HG02623 (cell line): ENCODE measurements at regions not wholly inside any gene's neighbourhood (a gene's known extent, or its start where the extent isn't known, plus 50 kb on each side); places are given as distances from the start of the nearest gene placed in this dataset.

Source experiments
- ATAC-seq: cut with Tn5 transposase; IDR thresholded peaks from one replicate; pipeline ENCODE4 v1.9.1; 2021; ENCODE audit warnings: moderate library complexity; ENCODE audit not compliant: unreplicated experiment

GRCh38 chr5:29779141-29779540 is 1414.3 kb upstream of the CDH6 start:
- ATAC-seq = no peak

- no peak for ATAC-seq
These were observed 1416.1 kb upstream of the CDH6 start for GRCh38 chr5:29777373-29777772.

GRCh38 chr5:29770936-29771335 is 1422.5 kb upstream of the CDH6 start:
- no peak for ATAC-seq

- no peak for ATAC-seq
These were observed 1424.0 kb upstream of the CDH6 start for GRCh38 chr5:29769474-29769873.

GRCh38 chr5:29758986-29759421 is 1434.5 kb upstream of the CDH6 start:
- ATAC-seq = no peak

- no peak for ATAC-seq
These were observed 1443.0 kb upstream of the CDH6 start for GRCh38 chr5:29750453-29750852.

- no peak for ATAC-seq
These were observed 1448.9 kb upstream of the CDH6 start for GRCh38 chr5:29744618-29745017.

GRCh38 chr5:29720954-29721353 is 1472.5 kb upstream of the CDH6 start:
- no peak for ATAC-seq

GRCh38 chr5:29719171-29719570 is 1474.3 kb upstream of the CDH6 start:
- no peak for ATAC-seq

- no peak for ATAC-seq
These were observed 1478.3 kb upstream of the CDH6 start for GRCh38 chr5:29715167-29715566.

- no peak for ATAC-seq
These were observed 1490.6 kb upstream of the CDH6 start for GRCh38 chr5:29702875-29703274.

- no peak for ATAC-seq
These were observed 1491.9 kb upstream of the CDH6 start for GRCh38 chr5:29701600-29701999.

GRCh38 chr5:29697785-29698414 is 1495.6 kb upstream of the CDH6 start:
- no peak for ATAC-seq

- no peak for ATAC-seq
These were observed 1496.2 kb upstream of the CDH6 start for GRCh38 chr5:29697278-29697677.

GRCh38 chr5:29672678-29673077 is 1520.8 kb upstream of the CDH6 start:
- no peak for ATAC-seq

GRCh38 chr5:29662876-29663275 is 1530.6 kb upstream of the CDH6 start:
- ATAC-seq = no peak

GRCh38 chr5:29654954-29655353 is 1538.5 kb upstream of the CDH6 start:
- ATAC-seq = no peak

- ATAC-seq = no peak
These were observed 1544.2 kb upstream of the CDH6 start for GRCh38 chr5:29649321-29649720.

- no peak for ATAC-seq
These were observed 1550.9 kb upstream of the CDH6 start for GRCh38 chr5:29642601-29643000.

GRCh38 chr5:29614206-29614605 is 1579.3 kb upstream of the CDH6 start:
- ATAC-seq = no peak

- no peak for ATAC-seq
These were observed 1605.2 kb upstream of the CDH6 start for GRCh38 chr5:29588236-29588635.

GRCh38 chr5:29587832-29588231 is 1605.7 kb upstream of the CDH6 start:
- ATAC-seq = no peak

GRCh38 chr5:29568028-29568427 is 1625.5 kb upstream of the CDH6 start:
- no peak for ATAC-seq
